Type B pancreatic cell (in vitro differentiated cells): ENCODE measurements at regions not wholly inside any gene's neighbourhood (a gene's known extent, or its start where the extent isn't known, plus 50 kb on each side); places are given as distances from the start of the nearest gene placed in this dataset.

ENCODE experiments used
- DNase-seq: peaks from one replicate; pipeline ENCODE4 v3.0.0; 2021; ENCODE audit warnings: mixed read lengths; ENCODE audit not compliant: unreplicated experiment; ENCODE audit errors: extremely low spot score
- H3K27ac Mint-ChIP-seq: 2 replicates; pipeline ENCODE4 v1.8.0; 2021; ENCODE audit warnings: mild to moderate bottlenecking, mixed read lengths
- H3K27me3 Mint-ChIP-seq: 2 replicates; pipeline ENCODE4 v1.8.0; 2021; ENCODE audit warnings: mixed read lengths
- H3K36me3 Mint-ChIP-seq: 2 replicates; pipeline ENCODE4 v1.8.0; 2021; ENCODE audit warnings: mixed read lengths
- H3K4me1 Mint-ChIP-seq: one replicate; pipeline ENCODE4 v1.8.0; 2021; ENCODE audit warnings: mixed read lengths; ENCODE audit not compliant: unreplicated experiment
- H3K4me3 Mint-ChIP-seq: 2 replicates; pipeline ENCODE4 v1.8.0; 2021; ENCODE audit warnings: mild to moderate bottlenecking, mixed read lengths
- H3K9me3 Mint-ChIP-seq: 2 replicates; pipeline ENCODE4 v1.8.0; 2021; ENCODE audit warnings: mixed read lengths
- TF ChIP-seq, protein P1 (sequence below): fragments of 200-600 bp; sonication (generic); conservative IDR thresholded peaks from 2 replicates; pipeline ENCODE4 v1.5.0; 2021; ENCODE audit warnings: antibody characterized with exemption, mild to moderate bottlenecking

DNA sequence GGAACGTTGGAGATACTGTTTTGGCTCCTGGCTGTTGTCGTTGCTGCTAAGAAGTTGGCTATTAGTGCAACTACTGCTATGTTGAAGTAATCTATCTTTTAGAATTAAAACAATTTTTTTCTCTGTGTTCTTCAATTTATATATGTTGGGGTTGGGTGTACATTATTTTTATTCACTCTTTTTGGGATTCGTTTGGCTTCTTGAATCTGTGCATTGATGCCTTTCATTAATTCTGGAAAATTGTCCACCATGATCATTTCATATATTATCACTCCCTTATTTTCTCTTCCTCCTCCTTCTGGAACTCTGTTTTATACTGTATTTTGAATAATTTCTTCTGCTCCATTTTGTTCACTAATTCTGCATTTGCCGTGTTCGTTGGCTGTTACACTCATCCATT is 199.5 kb upstream of the PLET1 start:
- Mint-ChIP-seq H3K36me3 (no peaks in the 10 kb centered on the region), H3K27ac (no peak overlapping the region), H3K9me3 (peaks cover 9% of the 10 kb centered on the region), H3K4me1 (peaks cover under 1% of the 10 kb centered on the region), H3K27me3 (no peaks in the 10 kb centered on the region), H3K4me3 (no peak overlapping the region)
- no peak for DNase-seq
- TF ChIP-seq, protein P1, sequence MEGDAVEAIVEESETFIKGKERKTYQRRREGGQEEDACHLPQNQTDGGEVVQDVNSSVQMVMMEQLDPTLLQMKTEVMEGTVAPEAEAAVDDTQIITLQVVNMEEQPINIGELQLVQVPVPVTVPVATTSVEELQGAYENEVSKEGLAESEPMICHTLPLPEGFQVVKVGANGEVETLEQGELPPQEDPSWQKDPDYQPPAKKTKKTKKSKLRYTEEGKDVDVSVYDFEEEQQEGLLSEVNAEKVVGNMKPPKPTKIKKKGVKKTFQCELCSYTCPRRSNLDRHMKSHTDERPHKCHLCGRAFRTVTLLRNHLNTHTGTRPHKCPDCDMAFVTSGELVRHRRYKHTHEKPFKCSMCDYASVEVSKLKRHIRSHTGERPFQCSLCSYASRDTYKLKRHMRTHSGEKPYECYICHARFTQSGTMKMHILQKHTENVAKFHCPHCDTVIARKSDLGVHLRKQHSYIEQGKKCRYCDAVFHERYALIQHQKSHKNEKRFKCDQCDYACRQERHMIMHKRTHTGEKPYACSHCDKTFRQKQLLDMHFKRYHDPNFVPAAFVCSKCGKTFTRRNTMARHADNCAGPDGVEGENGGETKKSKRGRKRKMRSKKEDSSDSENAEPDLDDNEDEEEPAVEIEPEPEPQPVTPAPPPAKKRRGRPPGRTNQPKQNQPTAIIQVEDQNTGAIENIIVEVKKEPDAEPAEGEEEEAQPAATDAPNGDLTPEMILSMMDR, result no peak

- no peaks in the 10 kb centered on the region for H3K36me3 Mint-ChIP-seq
- TF ChIP-seq, protein P1, result no peak
- H3K9me3 Mint-ChIP-seq, result no peaks in the 10 kb centered on the region
- H3K27me3 Mint-ChIP-seq, result peaks cover 3% of the 10 kb centered on the region
- no peak for DNase-seq
- H3K4me3 Mint-ChIP-seq, result no peak overlapping the region
- no peak overlapping the region for H3K27ac Mint-ChIP-seq
- peaks cover 11% of the 10 kb centered on the region for H3K4me1 Mint-ChIP-seq
Measured at GRCh38 chr11:112464949-112465348, 204.3 kb upstream of the PLET1 start.

- TF ChIP-seq, protein P1, result no peak
- peaks cover 7% of the 10 kb centered on the region for H3K27me3 Mint-ChIP-seq
- H3K4me1 Mint-ChIP-seq, result peaks cover 11% of the 10 kb centered on the region
- no peaks in the 10 kb centered on the region for H3K9me3 Mint-ChIP-seq
- DNase-seq, result no peak
- H3K36me3 Mint-ChIP-seq, result no peaks in the 10 kb centered on the region
- H3K27ac Mint-ChIP-seq, result peak overlapping the region; percentile 47
- peak overlapping the region; percentile 12 for H3K4me3 Mint-ChIP-seq
Measured at GRCh38 chr11:112465433-112466024, 204.9 kb upstream of the PLET1 start.

DNA sequence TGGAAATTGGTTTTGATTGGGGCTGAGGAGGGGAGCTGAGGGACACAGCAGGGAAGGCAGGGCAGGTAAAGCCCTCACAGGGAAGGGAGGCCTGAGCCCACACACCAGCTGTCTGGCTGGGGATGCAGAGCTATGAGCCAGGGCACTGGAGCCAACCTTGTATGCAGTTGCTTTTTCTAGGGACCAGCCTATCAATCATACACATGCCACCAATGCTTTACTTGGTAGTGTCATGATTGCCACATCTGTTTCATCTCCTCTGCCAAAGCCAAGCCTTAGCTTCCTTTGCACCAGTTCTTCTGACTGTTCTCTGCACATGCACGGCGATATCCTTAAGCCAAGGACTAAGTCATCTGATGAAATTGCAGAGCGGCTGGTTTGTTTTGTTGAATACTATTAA is 207.1 kb upstream of the PLET1 start:
- DNase-seq, result no peak
- Mint-ChIP-seq H3K27me3 (peaks cover 8% of the 10 kb centered on the region), H3K27ac (no peak overlapping the region), H3K9me3 (no peaks in the 10 kb centered on the region), H3K4me3 (no peak overlapping the region), H3K36me3 (no peaks in the 10 kb centered on the region), H3K4me1 (peaks cover 16% of the 10 kb centered on the region)
- TF ChIP-seq, protein P1, result no peak

DNA sequence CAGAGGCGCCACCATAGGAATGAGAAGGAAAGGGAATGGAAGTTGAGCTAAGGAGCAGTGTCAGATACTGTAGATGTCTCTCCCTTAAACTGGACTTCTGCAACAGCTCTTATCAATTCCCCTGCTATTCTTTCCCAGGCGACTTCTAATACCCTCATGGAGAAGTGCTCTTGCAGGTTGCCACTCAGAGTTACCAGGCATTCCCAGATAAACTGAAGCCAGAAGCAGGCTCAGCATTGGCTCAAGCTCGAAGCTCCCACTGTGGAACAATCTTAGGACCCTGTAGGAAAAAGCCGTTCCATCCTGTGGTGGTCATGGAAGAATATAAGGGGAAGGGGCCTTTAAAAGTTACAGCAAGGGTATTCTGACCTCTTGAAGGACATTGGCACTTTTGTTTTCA is 208.7 kb upstream of the PLET1 start:
- Mint-ChIP-seq H3K27ac (no peak overlapping the region), H3K36me3 (no peaks in the 10 kb centered on the region), H3K4me1 (peaks cover 16% of the 10 kb centered on the region), H3K9me3 (no peaks in the 10 kb centered on the region), H3K4me3 (no peak overlapping the region), H3K27me3 (peaks cover 12% of the 10 kb centered on the region)
- TF ChIP-seq, protein P1, result no peak
- DNase-seq, result no peak

DNA sequence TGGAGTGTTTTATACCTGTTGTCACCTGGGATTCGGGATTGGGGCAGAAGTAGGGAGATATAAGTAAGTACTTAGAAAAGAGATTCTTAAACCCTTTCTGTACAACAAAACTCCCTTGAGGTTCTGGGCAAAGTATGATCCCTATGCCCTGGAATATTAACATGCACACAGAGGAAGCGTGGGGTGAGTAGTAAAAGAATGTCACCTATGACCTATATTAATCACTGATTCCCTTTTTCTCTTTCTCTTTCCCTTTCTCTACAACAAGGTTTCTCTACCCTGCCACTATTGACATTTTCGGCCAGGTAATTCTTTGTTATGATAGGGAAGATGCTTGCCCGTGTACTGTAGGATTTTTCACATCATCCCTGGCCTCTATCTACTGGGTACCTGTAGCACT is 209.7 kb upstream of the PLET1 start:
- DNase-seq, result no peak

More for the DNA sequence above, 209.7 kb upstream of the PLET1 start:
- H3K4me1 Mint-ChIP-seq, result peaks cover 14% of the 10 kb centered on the region
- H3K36me3 Mint-ChIP-seq, result no peaks in the 10 kb centered on the region
- H3K9me3 Mint-ChIP-seq, result no peaks in the 10 kb centered on the region
- TF ChIP-seq, protein P1, result no peak
- peaks cover 12% of the 10 kb centered on the region for H3K27me3 Mint-ChIP-seq
- H3K27ac Mint-ChIP-seq, result peak overlapping the region; percentile 32
- H3K4me3 Mint-ChIP-seq, result no peak overlapping the region
